DOHH2 (cell line): ENCODE measurements at regions not wholly inside any gene's neighbourhood (a gene's known extent, or its start where the extent isn't known, plus 50 kb on each side); places are given as distances from the start of the nearest gene placed in this dataset.

Source experiments
- H3F3A ChIP-seq: fragments of 200-600 bp; sonication (generic), shearing (Covaris generic); 2 replicates; pipeline ENCODE4 v1.6.0; 2016; ENCODE audit warnings: antibody characterized with exemption, mild to moderate bottlenecking; ENCODE audit not compliant: control insufficient read depth, insufficient read depth
- H3K27ac ChIP-seq: fragments of 200-600 bp; sonication (generic); 2 replicates; pipeline ENCODE4 v1.5.1; 2014; ENCODE audit warnings: low read depth, mild to moderate bottlenecking, low read length, moderate library complexity
- H3K27me3 ChIP-seq: fragments of 200-600 bp; sonication (generic); 2 replicates; pipeline ENCODE4 v1.6.1; 2014; ENCODE audit warnings: mild to moderate bottlenecking, low read length, mixed read lengths; ENCODE audit not compliant: control insufficient read depth
- H3K36me3 ChIP-seq: fragments of 200-600 bp; sonication (generic); 2 replicates; pipeline ENCODE4 v1.6.1; 2014; ENCODE audit warnings: mild to moderate bottlenecking, low read length, moderate library complexity, mixed read lengths; ENCODE audit not compliant: control insufficient read depth
- H3K4me1 ChIP-seq: fragments of 200-600 bp; sonication (generic); 2 replicates; pipeline ENCODE4 v1.6.1; 2014; ENCODE audit warnings: mild to moderate bottlenecking, low read length, mixed read lengths; ENCODE audit not compliant: control insufficient read depth
- H3K4me2 ChIP-seq: fragments of 200-600 bp; sonication (generic); 2 replicates; pipeline ENCODE4 v1.6.0; 2014; ENCODE audit warnings: mild to moderate bottlenecking, low read length, moderate library complexity
- H3K4me3 ChIP-seq: fragments of 200-600 bp; sonication (generic); 2 replicates; pipeline ENCODE4 v1.5.1; 2014; ENCODE audit warnings: mild to moderate bottlenecking, low read length, mixed read lengths
- H3K79me2 ChIP-seq: fragments of 200-600 bp; sonication (generic); 2 replicates; pipeline ENCODE4 v1.6.1; 2014; ENCODE audit warnings: mild to moderate bottlenecking, low read length, mixed read lengths; ENCODE audit not compliant: control insufficient read depth
- H3K9me2 ChIP-seq: fragments of 200-600 bp; sonication (generic); replicated peaks from 2 replicates; pipeline ENCODE4 v1.6.1; 2014; ENCODE audit warnings: mild to moderate bottlenecking, low read length, mixed read lengths; ENCODE audit not compliant: control insufficient read depth
- H3K9me3 ChIP-seq: fragments of 200-600 bp; sonication (generic); 2 replicates; pipeline ENCODE4 v1.6.1; 2014; ENCODE audit warnings: antibody characterized with exemption, low read length, mixed read lengths; ENCODE audit not compliant: control insufficient read depth, insufficient read depth
- H4K20me1 ChIP-seq: fragments of 200-600 bp; sonication (generic); 2 replicates; pipeline ENCODE4 v1.6.0; 2014; ENCODE audit warnings: low read depth, mild to moderate bottlenecking, antibody characterized with exemption, low read length, moderate library complexity; ENCODE audit not compliant: control insufficient read depth, insufficient read depth
- CTCF ChIP-seq: fragments of 200-600 bp; sonication (generic); IDR thresholded peaks from one replicate; pipeline ENCODE4 v1.5.1; 2014; ENCODE audit warnings: antibody characterized with exemption, mild to moderate bottlenecking, low read depth, low read length; ENCODE audit not compliant: poor library complexity, severe bottlenecking
- EZH2phosphoT487 ChIP-seq: fragments of 200-600 bp; sonication (generic); IDR thresholded peaks from 2 replicates; pipeline ENCODE4 v1.6.1; 2017; ENCODE audit warnings: borderline replicate concordance, mild to moderate bottlenecking, antibody characterized with exemption, low read length, moderate library complexity, mixed read lengths

GRCh38 chr12:92261071-92261470 lies 115.4 kb upstream of the BTG1 start:
- H3K27me3 ChIP-seq, result no peaks in the 10 kb centered on the region
- no peak overlapping the region for H3K4me3 ChIP-seq
- no peaks in the 10 kb centered on the region for H3F3A ChIP-seq
- H4K20me1 ChIP-seq, result no peaks in the 10 kb centered on the region
- no peak overlapping the region for H3K4me2 ChIP-seq
- no peaks in the 10 kb centered on the region for H3K9me2 ChIP-seq
- no peaks in the 10 kb centered on the region for H3K79me2 ChIP-seq
- TF ChIP-seq CTCF, result no peak
- TF ChIP-seq EZH2phosphoT487, result no peak
- no peaks in the 10 kb centered on the region for H3K36me3 ChIP-seq
- H3K4me1 ChIP-seq, result peaks cover 3% of the 10 kb centered on the region; the same call in 1 of the 2 replicates
- H3K9me3 ChIP-seq, result no peaks in the 10 kb centered on the region
- no peak overlapping the region for H3K27ac ChIP-seq

- Histone ChIP-seq H3K4me3 (no peak overlapping the region), H3K4me1 (peaks cover 3% of the 10 kb centered on the region; the same call in 1 of the 2 replicates), H3K36me3 (no peaks in the 10 kb centered on the region), H3K9me3 (no peaks in the 10 kb centered on the region), H4K20me1 (no peaks in the 10 kb centered on the region), H3K27ac (no peak overlapping the region), H3K9me2 (no peaks in the 10 kb centered on the region), H3F3A (no peaks in the 10 kb centered on the region), H3K79me2 (no peaks in the 10 kb centered on the region), H3K4me2 (no peak overlapping the region), H3K27me3 (no peaks in the 10 kb centered on the region)
- TF ChIP-seq EZH2phosphoT487 (no peak), CTCF (no peak)
Measured at GRCh38 chr12:92259696-92260251, 114.1 kb upstream of the BTG1 start.

- no peak for TF ChIP-seq EZH2phosphoT487
- TF ChIP-seq CTCF, result no peak
- Histone ChIP-seq H3F3A (no peaks in the 10 kb centered on the region), H3K27ac (no peak overlapping the region), H4K20me1 (no peaks in the 10 kb centered on the region), H3K4me3 (no peak overlapping the region), H3K4me1 (peaks cover 3% of the 10 kb centered on the region; the same call in 1 of the 2 replicates), H3K27me3 (no peaks in the 10 kb centered on the region), H3K9me2 (no peaks in the 10 kb centered on the region), H3K79me2 (no peaks in the 10 kb centered on the region), H3K36me3 (no peaks in the 10 kb centered on the region), H3K9me3 (no peaks in the 10 kb centered on the region), H3K4me2 (no peak overlapping the region)
Measured at GRCh38 chr12:92259291-92259690, 113.6 kb upstream of the BTG1 start.

- no peak overlapping the region for H3K4me3 ChIP-seq
- H3K4me1 ChIP-seq, result peaks cover 3% of the 10 kb centered on the region; the same call in 1 of the 2 replicates
- TF ChIP-seq CTCF (no peak), EZH2phosphoT487 (no peak)
- H3K27ac ChIP-seq, result no peak overlapping the region
- H3K9me3 ChIP-seq, result no peaks in the 10 kb centered on the region
- H3K36me3 ChIP-seq, result no peaks in the 10 kb centered on the region
- H3F3A ChIP-seq, result no peaks in the 10 kb centered on the region
- H3K27me3 ChIP-seq, result no peaks in the 10 kb centered on the region
- no peaks in the 10 kb centered on the region for H4K20me1 ChIP-seq
- H3K4me2 ChIP-seq, result no peak overlapping the region
- H3K9me2 ChIP-seq, result no peaks in the 10 kb centered on the region
- no peaks in the 10 kb centered on the region for H3K79me2 ChIP-seq
Measured at GRCh38 chr12:92257261-92257660, 111.6 kb upstream of the BTG1 start.
